Activated CD4-positive, alpha-beta T cell treated with anti-CD3 and anti-CD28 coated beads for 24 hours (primary cell): ENCODE measurements at regions not wholly inside any gene's neighbourhood (a gene's known extent, or its start where the extent isn't known, plus 50 kb on each side); places are given as distances from the start of the nearest gene placed in this dataset.
A peak's percentile ranks its signal among the peaks of the same experiment; 100 is the strongest.
"Not testable (repeated sequence)": the region's sequence is repeated elsewhere in the genome, so short reads cannot be mapped to it uniquely, and the experiment has no call there.

Experiments used
- DNase-seq, 2 donors: peaks; one replicate each; pipeline ENCODE4 v3.0.0-alpha.2; 2020; ENCODE audit warnings: low read depth in 2 of 2

DNA sequence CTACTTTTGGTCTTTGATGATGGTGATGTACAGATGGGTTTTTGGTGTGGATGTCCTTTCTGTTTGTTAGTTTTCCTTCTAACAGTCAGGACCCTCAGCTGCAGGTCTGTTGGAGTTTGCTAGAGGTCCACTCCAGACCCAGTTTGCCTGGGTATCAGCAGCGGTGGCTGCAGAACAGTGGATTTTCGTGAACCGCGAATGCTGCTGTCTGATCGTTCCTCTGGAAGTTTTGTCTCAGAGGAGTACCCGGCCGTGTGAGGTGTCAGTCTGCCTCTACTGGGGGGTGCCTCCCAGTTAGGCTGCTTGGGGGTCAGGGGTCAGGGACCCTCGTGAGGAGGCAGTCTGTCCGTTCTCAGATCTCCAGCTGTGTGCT lies 56.6 kb upstream of the TNFAIP8 start:
- DNase-seq: not testable (repeated sequence)

GRCh38 chr5:119299615-119300310 lies 56.1 kb upstream of the TNFAIP8 start:
- DNase-seq: peak; percentile 80 to 84

DNA sequence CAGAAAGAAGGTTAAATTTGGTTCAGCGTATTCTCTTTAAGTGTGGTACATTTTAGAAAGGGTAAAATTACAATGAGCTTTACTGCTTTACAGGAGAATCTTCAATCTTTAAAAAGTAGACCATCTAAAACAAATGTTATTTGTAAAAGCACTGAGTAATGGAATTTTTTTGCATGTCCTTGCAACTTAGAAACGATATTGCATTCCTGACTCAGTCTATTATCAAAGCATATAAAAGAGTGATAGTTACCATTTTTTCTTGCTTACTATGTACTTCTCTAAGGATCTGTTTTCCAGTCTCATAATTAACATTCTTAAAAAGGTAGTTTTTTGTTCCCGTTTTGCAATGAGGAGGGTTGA lies 55.5 kb upstream of the TNFAIP8 start:
- no peak for DNase-seq

DNA sequence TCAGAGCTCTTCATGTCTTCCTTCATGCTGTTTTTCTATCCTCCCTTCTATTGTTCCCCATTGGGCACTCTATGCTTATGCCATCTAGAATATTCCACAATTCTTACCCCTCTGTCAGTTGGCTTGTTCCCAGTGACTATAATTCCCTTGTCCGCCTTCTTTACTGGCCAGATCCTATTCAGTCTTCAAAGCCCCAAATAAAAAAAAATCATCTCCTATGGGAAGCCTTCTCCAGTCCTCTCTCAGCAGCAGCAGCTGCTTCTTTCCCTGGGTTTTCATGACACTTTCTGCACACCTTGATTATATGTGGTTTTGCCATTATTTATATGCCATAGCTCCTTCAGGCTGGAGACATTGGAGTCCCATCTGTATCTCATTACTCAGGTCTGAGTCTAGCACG lies 54.6 kb upstream of the TNFAIP8 start:
- DNase-seq: no peak

GRCh38 chr5:119301906-119302305 lies 53.9 kb upstream of the TNFAIP8 start:
- DNase-seq: no peak

DNA sequence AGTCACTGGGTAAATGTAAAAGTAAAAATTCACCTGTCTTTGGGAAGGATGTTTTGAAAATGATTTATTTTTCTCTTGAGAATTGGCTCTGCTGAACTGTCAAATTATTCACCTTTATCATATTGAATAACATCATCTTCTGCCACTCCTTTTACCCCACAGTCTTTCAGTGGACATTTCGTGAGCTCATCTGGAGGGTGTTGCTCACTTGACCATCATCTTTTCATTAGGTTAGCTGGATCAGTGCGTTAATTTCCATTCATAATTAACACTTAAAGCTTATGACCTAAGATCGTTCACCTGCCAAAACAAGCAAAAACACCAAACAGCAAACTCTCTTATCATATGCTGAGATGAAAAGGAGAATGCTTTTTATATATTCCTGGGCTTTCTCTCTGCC lies 53.4 kb upstream of the TNFAIP8 start:
- no peak for DNase-seq

- no peak for DNase-seq
Observed at GRCh38 chr5:119302916-119303897, 52.6 kb upstream of the TNFAIP8 start.

GRCh38 chr5:119304439-119305211 lies 51.2 kb upstream of the TNFAIP8 start:
- no peak for DNase-seq
